K562 (cell line): ENCODE measurements at regions not wholly inside any gene's neighbourhood (a gene's known extent, or its start where the extent isn't known, plus 50 kb on each side); places are given as distances from the start of the nearest gene placed in this dataset.

ENCODE experiments used
- FOSL1 ChIP-seq: fragments of 200-800 bp; sonication (Bioruptor generic); conservative IDR thresholded peaks from 2 replicates; pipeline ENCODE4 v1.6.1; 2016; ENCODE audit warnings: missing genetic modification characterization, missing compliant biosample characterization
- GATAD2B ChIP-seq: fragments of 450-650 bp; IDR thresholded peaks from 2 replicates; pipeline ENCODE4 v1.6.1; 2017; ENCODE audit warnings: mild to moderate bottlenecking, borderline replicate concordance
- HMGN3 ChIP-seq: IDR thresholded peaks from 2 replicates; pipeline ENCODE4 v1.6.1; 2011; ENCODE audit warnings: borderline replicate concordance, low read depth, mild to moderate bottlenecking, mixed read lengths, low read length; ENCODE audit not compliant: insufficient read length; ENCODE audit errors: extremely low read depth
- KLF13 ChIP-seq: fragments of 450-650 bp; IDR thresholded peaks from 2 replicates; pipeline ENCODE4 v1.6.1; 2016; ENCODE audit warnings: missing genetic modification characterization, low read depth, mild to moderate bottlenecking, missing compliant biosample characterization, moderate library complexity, borderline replicate concordance
- NELFE ChIP-seq: IDR thresholded peaks from 2 replicates; pipeline ENCODE4 v1.6.1; 2011; ENCODE audit warnings: mild to moderate bottlenecking; ENCODE audit not compliant: insufficient read depth, insufficient read length
- TAF7 ChIP-seq: fragments of 450-650 bp; IDR thresholded peaks from 2 replicates; pipeline ENCODE4 v1.6.1; 2016; ENCODE audit warnings: missing genetic modification characterization, missing compliant biosample characterization
- ZFX ChIP-seq: sonication (generic); formaldehyde crosslinking; IDR thresholded peaks from 2 replicates; pipeline ENCODE4 v1.8.0; 2022; ENCODE audit warnings: mild to moderate bottlenecking, missing genetic modification reagents, moderate library complexity
- ZNF143 ChIP-seq: sonication (generic); formaldehyde crosslinking; IDR thresholded peaks from 2 replicates; pipeline ENCODE4 v1.9.0; 2022; ENCODE audit warnings: mild to moderate bottlenecking, missing genetic modification reagents
- ZNF23 ChIP-seq: fragments of 250-450 bp; sonication (Bioruptor Pico); IDR thresholded peaks from 2 replicates; pipeline ENCODE4 v1.4.0; 2020; ENCODE audit warnings: mild to moderate bottlenecking
- TF ChIP-seq, protein P1 (sequence below): fragments of 450-650 bp; IDR thresholded peaks from 2 replicates; pipeline ENCODE4 v1.6.1; 2016; ENCODE audit warnings: mild to moderate bottlenecking, moderate library complexity

DNA sequence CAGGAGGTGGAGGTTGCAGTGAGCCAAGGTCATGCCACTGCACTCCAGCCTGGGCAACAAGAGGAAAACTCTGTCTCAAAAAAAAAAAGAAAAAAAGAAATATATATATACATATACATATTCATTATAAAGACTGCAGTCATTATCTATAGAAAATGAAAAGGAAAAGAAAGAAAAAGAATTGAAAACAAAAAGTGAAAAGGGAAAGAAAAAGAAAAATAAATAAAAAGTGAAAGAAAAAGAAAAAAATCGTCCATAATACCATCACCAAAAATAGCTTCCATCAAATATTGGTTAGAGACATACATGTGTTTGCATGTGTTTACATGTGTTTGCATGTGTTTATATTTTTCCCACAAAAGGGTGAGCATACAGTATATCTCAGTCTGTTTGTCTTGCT, 105.5 kb upstream of the PARD3 start (continued):
- TF ChIP-seq, protein P1, sequence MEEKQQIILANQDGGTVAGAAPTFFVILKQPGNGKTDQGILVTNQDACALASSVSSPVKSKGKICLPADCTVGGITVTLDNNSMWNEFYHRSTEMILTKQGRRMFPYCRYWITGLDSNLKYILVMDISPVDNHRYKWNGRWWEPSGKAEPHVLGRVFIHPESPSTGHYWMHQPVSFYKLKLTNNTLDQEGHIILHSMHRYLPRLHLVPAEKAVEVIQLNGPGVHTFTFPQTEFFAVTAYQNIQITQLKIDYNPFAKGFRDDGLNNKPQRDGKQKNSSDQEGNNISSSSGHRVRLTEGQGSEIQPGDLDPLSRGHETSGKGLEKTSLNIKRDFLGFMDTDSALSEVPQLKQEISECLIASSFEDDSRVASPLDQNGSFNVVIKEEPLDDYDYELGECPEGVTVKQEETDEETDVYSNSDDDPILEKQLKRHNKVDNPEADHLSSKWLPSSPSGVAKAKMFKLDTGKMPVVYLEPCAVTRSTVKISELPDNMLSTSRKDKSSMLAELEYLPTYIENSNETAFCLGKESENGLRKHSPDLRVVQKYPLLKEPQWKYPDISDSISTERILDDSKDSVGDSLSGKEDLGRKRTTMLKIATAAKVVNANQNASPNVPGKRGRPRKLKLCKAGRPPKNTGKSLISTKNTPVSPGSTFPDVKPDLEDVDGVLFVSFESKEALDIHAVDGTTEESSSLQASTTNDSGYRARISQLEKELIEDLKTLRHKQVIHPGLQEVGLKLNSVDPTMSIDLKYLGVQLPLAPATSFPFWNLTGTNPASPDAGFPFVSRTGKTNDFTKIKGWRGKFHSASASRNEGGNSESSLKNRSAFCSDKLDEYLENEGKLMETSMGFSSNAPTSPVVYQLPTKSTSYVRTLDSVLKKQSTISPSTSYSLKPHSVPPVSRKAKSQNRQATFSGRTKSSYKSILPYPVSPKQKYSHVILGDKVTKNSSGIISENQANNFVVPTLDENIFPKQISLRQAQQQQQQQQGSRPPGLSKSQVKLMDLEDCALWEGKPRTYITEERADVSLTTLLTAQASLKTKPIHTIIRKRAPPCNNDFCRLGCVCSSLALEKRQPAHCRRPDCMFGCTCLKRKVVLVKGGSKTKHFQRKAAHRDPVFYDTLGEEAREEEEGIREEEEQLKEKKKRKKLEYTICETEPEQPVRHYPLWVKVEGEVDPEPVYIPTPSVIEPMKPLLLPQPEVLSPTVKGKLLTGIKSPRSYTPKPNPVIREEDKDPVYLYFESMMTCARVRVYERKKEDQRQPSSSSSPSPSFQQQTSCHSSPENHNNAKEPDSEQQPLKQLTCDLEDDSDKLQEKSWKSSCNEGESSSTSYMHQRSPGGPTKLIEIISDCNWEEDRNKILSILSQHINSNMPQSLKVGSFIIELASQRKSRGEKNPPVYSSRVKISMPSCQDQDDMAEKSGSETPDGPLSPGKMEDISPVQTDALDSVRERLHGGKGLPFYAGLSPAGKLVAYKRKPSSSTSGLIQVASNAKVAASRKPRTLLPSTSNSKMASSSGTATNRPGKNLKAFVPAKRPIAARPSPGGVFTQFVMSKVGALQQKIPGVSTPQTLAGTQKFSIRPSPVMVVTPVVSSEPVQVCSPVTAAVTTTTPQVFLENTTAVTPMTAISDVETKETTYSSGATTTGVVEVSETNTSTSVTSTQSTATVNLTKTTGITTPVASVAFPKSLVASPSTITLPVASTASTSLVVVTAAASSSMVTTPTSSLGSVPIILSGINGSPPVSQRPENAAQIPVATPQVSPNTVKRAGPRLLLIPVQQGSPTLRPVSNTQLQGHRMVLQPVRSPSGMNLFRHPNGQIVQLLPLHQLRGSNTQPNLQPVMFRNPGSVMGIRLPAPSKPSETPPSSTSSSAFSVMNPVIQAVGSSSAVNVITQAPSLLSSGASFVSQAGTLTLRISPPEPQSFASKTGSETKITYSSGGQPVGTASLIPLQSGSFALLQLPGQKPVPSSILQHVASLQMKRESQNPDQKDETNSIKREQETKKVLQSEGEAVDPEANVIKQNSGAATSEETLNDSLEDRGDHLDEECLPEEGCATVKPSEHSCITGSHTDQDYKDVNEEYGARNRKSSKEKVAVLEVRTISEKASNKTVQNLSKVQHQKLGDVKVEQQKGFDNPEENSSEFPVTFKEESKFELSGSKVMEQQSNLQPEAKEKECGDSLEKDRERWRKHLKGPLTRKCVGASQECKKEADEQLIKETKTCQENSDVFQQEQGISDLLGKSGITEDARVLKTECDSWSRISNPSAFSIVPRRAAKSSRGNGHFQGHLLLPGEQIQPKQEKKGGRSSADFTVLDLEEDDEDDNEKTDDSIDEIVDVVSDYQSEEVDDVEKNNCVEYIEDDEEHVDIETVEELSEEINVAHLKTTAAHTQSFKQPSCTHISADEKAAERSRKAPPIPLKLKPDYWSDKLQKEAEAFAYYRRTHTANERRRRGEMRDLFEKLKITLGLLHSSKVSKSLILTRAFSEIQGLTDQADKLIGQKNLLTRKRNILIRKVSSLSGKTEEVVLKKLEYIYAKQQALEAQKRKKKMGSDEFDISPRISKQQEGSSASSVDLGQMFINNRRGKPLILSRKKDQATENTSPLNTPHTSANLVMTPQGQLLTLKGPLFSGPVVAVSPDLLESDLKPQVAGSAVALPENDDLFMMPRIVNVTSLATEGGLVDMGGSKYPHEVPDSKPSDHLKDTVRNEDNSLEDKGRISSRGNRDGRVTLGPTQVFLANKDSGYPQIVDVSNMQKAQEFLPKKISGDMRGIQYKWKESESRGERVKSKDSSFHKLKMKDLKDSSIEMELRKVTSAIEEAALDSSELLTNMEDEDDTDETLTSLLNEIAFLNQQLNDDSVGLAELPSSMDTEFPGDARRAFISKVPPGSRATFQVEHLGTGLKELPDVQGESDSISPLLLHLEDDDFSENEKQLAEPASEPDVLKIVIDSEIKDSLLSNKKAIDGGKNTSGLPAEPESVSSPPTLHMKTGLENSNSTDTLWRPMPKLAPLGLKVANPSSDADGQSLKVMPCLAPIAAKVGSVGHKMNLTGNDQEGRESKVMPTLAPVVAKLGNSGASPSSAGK, result no peak
- TF ChIP-seq FOSL1 (no peak), TAF7 (tag) (no peak), ZFX (CRISPR knock-in tag) (no peak), KLF13 (no peak), NELFE (no peak), ZNF23 (CRISPR knock-in tag) (no peak), HMGN3 (no peak), GATAD2B (no peak), ZNF143 (CRISPR knock-in tag) (no peak)
